ENCODE measurements at regions not wholly inside any gene's neighbourhood (a gene's known extent, or its start where the extent isn't known, plus 50 kb on each side); places are given as distances from the start of the nearest gene placed in this dataset.
"Not testable (repeated sequence)": the region's sequence is repeated elsewhere in the genome, so short reads cannot be mapped to it uniquely, and the experiment has no call there.

GRCh38 chr4:162767083-162767482 is 399.6 kb downstream of the NAF1 start:
- FAIRE-seq (no peak), DNase-seq (ENCODE audit: insufficient read length, low spot score) (no peak)

GRCh38 chr4:162761965-162762364 is 404.7 kb downstream of the NAF1 start:
- no peak for FAIRE-seq
- no peak for DNase-seq (ENCODE audit: insufficient read length, low spot score)

GRCh38 chr4:162740228-162740627 is 426.5 kb downstream of the NAF1 start:
- DNase-seq (ENCODE audit: insufficient read length, low spot score); FAIRE-seq: not testable (repeated sequence)

GRCh38 chr4:162739596-162739995 is 427.1 kb downstream of the NAF1 start:
- not testable (repeated sequence) for DNase-seq (ENCODE audit: insufficient read length, low spot score); FAIRE-seq

- FAIRE-seq (no peak), DNase-seq (ENCODE audit: insufficient read length, low spot score) (no peak)
These were observed 433.8 kb downstream of the NAF1 start for GRCh38 chr4:162732876-162733275.

- DNase-seq (ENCODE audit: insufficient read length, low spot score) = no peak
- FAIRE-seq = no peak
These were observed 438.9 kb downstream of the NAF1 start for GRCh38 chr4:162727766-162728165.

GRCh38 chr4:162727232-162727631 is 439.5 kb downstream of the NAF1 start:
- FAIRE-seq (no peak), DNase-seq (ENCODE audit: insufficient read length, low spot score) (no peak)

GRCh38 chr4:162715401-162715800 is 451.3 kb downstream of the NAF1 start:
- DNase-seq (ENCODE audit: insufficient read length, low spot score) = no peak
- FAIRE-seq = no peak

GRCh38 chr4:162707962-162708361 is 458.7 kb downstream of the NAF1 start:
- no peak for FAIRE-seq

GRCh38 chr4:162706632-162707031 is 460.1 kb downstream of the NAF1 start:
- FAIRE-seq (no peak), DNase-seq (ENCODE audit: insufficient read length, low spot score) (no peak)

More at GRCh38 chr4:162707962-162708361, 458.7 kb downstream of the NAF1 start:
- no peak for DNase-seq (ENCODE audit: insufficient read length, low spot score)

- FAIRE-seq (no peak), DNase-seq (ENCODE audit: insufficient read length, low spot score) (no peak)
These were observed 460.6 kb downstream of the NAF1 start for GRCh38 chr4:162706051-162706450.

- DNase-seq (ENCODE audit: insufficient read length, low spot score) (no peak), FAIRE-seq (no peak)
These were observed 461.4 kb downstream of the NAF1 start for GRCh38 chr4:162705130-162705803.

- DNase-seq (ENCODE audit: insufficient read length, low spot score) = no peak
- FAIRE-seq = no peak
These were observed 465.8 kb downstream of the NAF1 start for GRCh38 chr4:162700815-162701361.

GRCh38 chr4:162700358-162700757 is 466.3 kb downstream of the NAF1 start:
- no peak for DNase-seq (ENCODE audit: insufficient read length, low spot score)
- FAIRE-seq = no peak

- no peak for DNase-seq (ENCODE audit: insufficient read length, low spot score)
- no peak for FAIRE-seq
These were observed 467.1 kb downstream of the NAF1 start for GRCh38 chr4:162699629-162700028.

- FAIRE-seq (no peak), DNase-seq (ENCODE audit: insufficient read length, low spot score) (no peak)
These were observed 481.3 kb downstream of the NAF1 start for GRCh38 chr4:162685410-162685809.

GRCh38 chr4:162684998-162685397 is 481.7 kb downstream of the NAF1 start:
- DNase-seq (ENCODE audit: insufficient read length, low spot score) (no peak), FAIRE-seq (no peak)

- FAIRE-seq = no peak
These were observed 482.4 kb downstream of the NAF1 start for GRCh38 chr4:162684371-162684700.

GRCh38 chr4:162683659-162684370 is 482.9 kb downstream of the NAF1 start:
- FAIRE-seq (no peak), DNase-seq (ENCODE audit: insufficient read length, low spot score) (no peak)

More at GRCh38 chr4:162684371-162684700, 482.4 kb downstream of the NAF1 start:
- DNase-seq (ENCODE audit: insufficient read length, low spot score) = no peak

GRCh38 chr4:162682651-162683050 is 484.0 kb downstream of the NAF1 start:
- FAIRE-seq = no peak
- DNase-seq (ENCODE audit: insufficient read length, low spot score) = no peak

GRCh38 chr4:162681212-162681611 is 485.5 kb downstream of the NAF1 start:
- FAIRE-seq (no peak), DNase-seq (ENCODE audit: insufficient read length, low spot score) (no peak)

- DNase-seq (ENCODE audit: insufficient read length, low spot score) (no peak), FAIRE-seq (no peak)
These were observed 491.0 kb downstream of the NAF1 start for GRCh38 chr4:162675661-162676060.

All from HTR-8/SVneo (cell line).